PC-3 (cell line): ENCODE measurements at regions not wholly inside any gene's neighbourhood (a gene's known extent, or its start where the extent isn't known, plus 50 kb on each side); places are given as distances from the start of the nearest gene placed in this dataset.

Experiments
- ATAC-seq: fragments of 200-7000 bp; cut with Tn5 transposase; 2 replicates; pipeline ENCODE4 v1.9.1; 2020; ENCODE audit warnings: mild to moderate bottlenecking, moderate library complexity
- BruUV-seq: library from RNA; stranded (reverse); fragments of 400-500 nt; replicated peaks from 2 replicates; lab custom pipeline; 2021; lab: Mats Ljungman, UMichigan
- CTCF ChIA-PET: fragments of 300-600 bp; sonication (Branson Sonifier 250); formaldehyde crosslinking; loops from one replicate; lab custom pipeline; 2022; ENCODE audit warnings: antibody characterized with exemption; lab: Charles Lee
- POLR2A ChIA-PET: fragments of 300-600 bp; sonication (Branson Sonifier 250); formaldehyde crosslinking; loops from one replicate; lab custom pipeline; 2022; ENCODE audit warnings: antibody characterized with exemption; ENCODE audit not compliant: unreplicated experiment; lab: Charles Lee
- DNase-seq: peaks from one replicate; pipeline ENCODE4 v3.0.0-alpha.2; 2015
- H2AFZ ChIP-seq: fragments of 300-600 bp; sonication (generic); 2 replicates; pipeline ENCODE4 v1.6.0; 2016; ENCODE audit warnings: antibody characterized with exemption, low read length
- H3F3A ChIP-seq: fragments of 300-600 bp; sonication (generic); one replicate; pipeline ENCODE4 v1.6.0; 2017; ENCODE audit warnings: antibody characterized with exemption, low read length, control low read depth, mild to moderate bottlenecking; ENCODE audit not compliant: unreplicated experiment
- H3K27ac ChIP-seq: fragments of 300-600 bp; sonication (generic); 2 replicates; pipeline ENCODE4 v1.5.1; 2016; ENCODE audit warnings: mild to moderate bottlenecking, low read length
- H3K27me3 ChIP-seq: fragments of 300-600 bp; sonication (generic); 2 replicates; pipeline ENCODE4 v1.6.1; 2016; ENCODE audit warnings: low read length, mixed read lengths
- H3K36me3 ChIP-seq: fragments of 300-600 bp; sonication (generic); 2 replicates; pipeline ENCODE4 v1.6.1; 2016; ENCODE audit warnings: low read depth, mixed run types, low read length, mixed read lengths
- H3K4me1 ChIP-seq: fragments of 300-600 bp; sonication (generic); 2 replicates; pipeline ENCODE4 v1.5.1; 2016; ENCODE audit warnings: low read length; ENCODE audit not compliant: insufficient read depth
- H3K4me2 ChIP-seq: fragments of 300-600 bp; sonication (generic); 2 replicates; pipeline ENCODE4 v1.6.0; 2016; ENCODE audit warnings: low read length
- H3K4me3 ChIP-seq: fragments of 300-600 bp; sonication (generic); 2 replicates; pipeline ENCODE4 v1.5.1; 2016; ENCODE audit warnings: mild to moderate bottlenecking, low read length, mixed read lengths
- H3K79me2 ChIP-seq: fragments of 300-600 bp; sonication (generic); 2 replicates; pipeline ENCODE4 v1.6.1; 2017; ENCODE audit warnings: low read length, mixed read lengths
- H3K9ac ChIP-seq: fragments of 300-600 bp; sonication (generic); 2 replicates; pipeline ENCODE4 v1.6.0; 2016; ENCODE audit warnings: mild to moderate bottlenecking, low read length
- H3K9me2 ChIP-seq: fragments of 300-600 bp; sonication (generic); replicated peaks from 2 replicates; pipeline ENCODE4 v1.6.1; 2016; ENCODE audit warnings: mixed run types, low read length, mixed read lengths
- H3K9me3 ChIP-seq: fragments of 300-600 bp; sonication (generic); 2 replicates; pipeline ENCODE4 v1.6.1; 2016; ENCODE audit warnings: low read length, mixed read lengths
- H4K20me1 ChIP-seq: fragments of 300-600 bp; sonication (generic); 2 replicates; pipeline ENCODE4 v1.6.1; 2016; ENCODE audit warnings: low read length, mixed read lengths
- EZH2 ChIP-seq: fragments of 300-600 bp; sonication (generic); IDR thresholded peaks from one replicate; pipeline ENCODE4 v1.6.1; 2017; ENCODE audit warnings: antibody characterized with exemption, mild to moderate bottlenecking, low read length; ENCODE audit not compliant: unreplicated experiment
- EZH2phosphoT487 ChIP-seq: fragments of 300-600 bp; sonication (generic); IDR thresholded peaks from 2 replicates; pipeline ENCODE4 v1.6.1; 2018; ENCODE audit warnings: mild to moderate bottlenecking, antibody characterized with exemption, low read length, borderline replicate concordance
- intact Hi-C: fragments of 100-400 bp; cut with micrococcal nuclease; formaldehyde crosslinking; loops from 2 replicates; pipeline ENCODE4 v1.9.0; 2023
- TF ChIP-seq, protein P1 (sequence below): fragments of 300-600 bp; sonication (generic); conservative IDR thresholded peaks from 2 replicates; pipeline ENCODE4 v1.5.1; 2017; ENCODE audit warnings: antibody characterized with exemption, low read depth, mild to moderate bottlenecking, low read length

DNA sequence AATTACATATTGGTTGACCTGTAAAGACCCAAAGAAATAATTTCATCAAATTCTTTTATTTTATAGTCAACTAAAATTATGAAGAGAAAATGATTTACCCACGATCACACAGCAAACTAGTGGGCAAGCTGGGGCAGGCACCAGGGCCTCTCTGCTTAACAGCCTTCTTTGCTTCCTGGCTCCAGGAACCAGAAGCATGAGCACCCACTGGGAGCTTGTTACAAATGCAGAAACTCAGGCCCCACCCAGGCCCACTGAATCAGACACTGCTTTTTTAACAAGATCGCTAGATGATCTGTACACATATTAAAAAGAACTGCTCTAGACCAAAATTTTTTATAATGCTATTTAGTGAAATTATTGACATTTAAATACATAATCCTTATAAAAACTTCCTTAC lies 95.0 kb downstream of the GEMIN8 start:
- no peak overlapping the region for H3K27ac ChIP-seq
- H3F3A ChIP-seq = no peaks in the 10 kb centered on the region
- ChIA-PET CTCF (no interaction called here), POLR2A (no interaction called here)
- no peaks in the 10 kb centered on the region for H3K79me2 ChIP-seq
- TF ChIP-seq EZH2 (no peak), EZH2phosphoT487 (no peak)
- TF ChIP-seq, protein P1, sequence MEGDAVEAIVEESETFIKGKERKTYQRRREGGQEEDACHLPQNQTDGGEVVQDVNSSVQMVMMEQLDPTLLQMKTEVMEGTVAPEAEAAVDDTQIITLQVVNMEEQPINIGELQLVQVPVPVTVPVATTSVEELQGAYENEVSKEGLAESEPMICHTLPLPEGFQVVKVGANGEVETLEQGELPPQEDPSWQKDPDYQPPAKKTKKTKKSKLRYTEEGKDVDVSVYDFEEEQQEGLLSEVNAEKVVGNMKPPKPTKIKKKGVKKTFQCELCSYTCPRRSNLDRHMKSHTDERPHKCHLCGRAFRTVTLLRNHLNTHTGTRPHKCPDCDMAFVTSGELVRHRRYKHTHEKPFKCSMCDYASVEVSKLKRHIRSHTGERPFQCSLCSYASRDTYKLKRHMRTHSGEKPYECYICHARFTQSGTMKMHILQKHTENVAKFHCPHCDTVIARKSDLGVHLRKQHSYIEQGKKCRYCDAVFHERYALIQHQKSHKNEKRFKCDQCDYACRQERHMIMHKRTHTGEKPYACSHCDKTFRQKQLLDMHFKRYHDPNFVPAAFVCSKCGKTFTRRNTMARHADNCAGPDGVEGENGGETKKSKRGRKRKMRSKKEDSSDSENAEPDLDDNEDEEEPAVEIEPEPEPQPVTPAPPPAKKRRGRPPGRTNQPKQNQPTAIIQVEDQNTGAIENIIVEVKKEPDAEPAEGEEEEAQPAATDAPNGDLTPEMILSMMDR = no peak
- no TSS peak for BruUV-seq
- H2AFZ ChIP-seq = no peak overlapping the region
- peaks cover 8% of the 10 kb centered on the region; the same call in 1 of the 2 replicates for H3K27me3 ChIP-seq
- no peaks in the 10 kb centered on the region for H3K9me3 ChIP-seq
- no peak overlapping the region for H3K9ac ChIP-seq
- peaks cover 19% of the 10 kb centered on the region for H3K4me1 ChIP-seq
- intact Hi-C loops = loop anchor here (5.0 to 10.0 kb wide), 2 partner anchors 93 to 180 kb away; partner anchors contain the start of gene GEMIN8
- no peak overlapping the region for H3K4me3 ChIP-seq
- H4K20me1 ChIP-seq = no peaks in the 10 kb centered on the region
- H3K36me3 ChIP-seq = no peaks in the 10 kb centered on the region
- ATAC-seq (no peak), DNase-seq (no peak)
- H3K9me2 ChIP-seq = no peaks in the 10 kb centered on the region
- peak overlapping the region; percentile 51 for H3K4me2 ChIP-seq

DNA sequence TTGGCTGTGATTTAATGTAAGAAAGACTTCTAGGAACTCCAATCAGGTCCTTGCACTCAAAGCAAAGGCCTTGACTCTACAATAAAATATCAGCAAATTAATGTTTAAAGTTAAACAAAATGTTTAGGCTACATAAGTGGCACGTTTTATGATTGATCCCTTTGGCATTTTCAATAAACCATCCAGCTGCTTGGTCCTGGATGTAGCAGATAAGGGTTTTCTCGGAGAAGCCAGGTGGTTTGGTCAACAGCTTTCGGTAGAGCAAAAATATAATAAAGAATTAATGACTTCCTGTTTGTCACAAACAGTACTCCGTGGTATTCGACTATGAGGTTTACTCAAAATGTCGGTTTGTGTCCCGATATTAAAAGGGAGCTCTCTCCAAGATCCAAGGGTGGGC lies 95.8 kb downstream of the GEMIN8 start:
- Histone ChIP-seq H3K9me3 (no peaks in the 10 kb centered on the region), H3K4me3 (no peak overlapping the region), H3K4me1 (peaks cover 19% of the 10 kb centered on the region), H3F3A (no peaks in the 10 kb centered on the region), H3K36me3 (no peaks in the 10 kb centered on the region), H4K20me1 (no peaks in the 10 kb centered on the region), H3K9ac (no peak overlapping the region), H3K27me3 (peaks cover under 1% of the 10 kb centered on the region; the same call in 1 of the 2 replicates), H3K9me2 (no peaks in the 10 kb centered on the region), H3K79me2 (no peaks in the 10 kb centered on the region), H2AFZ (peak overlapping the region; percentile 43; the same call in 1 of the 2 replicates), H3K4me2 (peak overlapping the region; percentile 51), H3K27ac (peak overlapping the region; percentile 63)
- intact Hi-C loops = loop anchor here (5.0 to 10.0 kb wide), 2 partner anchors 93 to 179 kb away; partner anchors contain the start of gene GEMIN8
- ChIA-PET CTCF (no interaction called here), POLR2A (no interaction called here)
- ATAC-seq = peak; percentile 50
- BruUV-seq = no TSS peak
- no peak for TF ChIP-seq EZH2
- no peak for TF ChIP-seq EZH2phosphoT487
- TF ChIP-seq, protein P1 = no peak
- DNase-seq = peak; percentile 51

DNA sequence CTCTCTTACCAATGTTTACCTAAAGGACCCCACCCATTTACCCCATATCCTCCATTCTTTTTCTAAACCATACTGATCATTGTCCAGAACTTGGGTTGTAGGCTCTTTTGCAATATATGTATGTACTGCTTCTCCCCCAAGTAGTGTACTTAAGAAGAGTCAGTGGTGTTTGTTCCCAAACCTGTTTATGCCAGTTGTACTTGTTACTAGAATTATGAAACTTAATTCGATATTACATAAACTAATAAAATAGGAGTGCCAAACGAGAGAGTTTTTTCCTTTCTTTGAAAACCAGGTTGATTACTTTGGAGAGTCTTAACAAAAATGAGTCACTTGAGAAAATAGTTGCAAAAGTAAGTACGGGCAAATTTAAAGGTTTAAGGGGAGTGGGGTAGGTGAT lies 96.3 kb downstream of the GEMIN8 start:
- Histone ChIP-seq H3K9ac (no peak overlapping the region), H3K27ac (peak overlapping the region; percentile 63), H3K9me3 (no peaks in the 10 kb centered on the region), H2AFZ (peak overlapping the region; percentile 43; the same call in 1 of the 2 replicates), H4K20me1 (no peaks in the 10 kb centered on the region), H3K27me3 (no peaks in the 10 kb centered on the region), H3K9me2 (no peaks in the 10 kb centered on the region), H3K4me2 (peak overlapping the region; percentile 51), H3K79me2 (no peaks in the 10 kb centered on the region), H3F3A (no peaks in the 10 kb centered on the region), H3K4me3 (no peak overlapping the region), H3K36me3 (no peaks in the 10 kb centered on the region), H3K4me1 (peaks cover 19% of the 10 kb centered on the region)
- ChIA-PET POLR2A (no interaction called here), CTCF (no interaction called here)
- ATAC-seq = peak; percentile 29; the same call in 1 of the 2 replicates
- peak; percentile 66 for DNase-seq
- no TSS peak for BruUV-seq
- TF ChIP-seq, protein P1 = no peak
- TF ChIP-seq EZH2 = no peak
- TF ChIP-seq EZH2phosphoT487 = no peak
- intact Hi-C loops = loop anchor here (5.0 to 10.0 kb wide), 2 partner anchors 94 to 179 kb away; partner anchors contain the start of gene GEMIN8
